ENCODE measurements at regions not wholly inside any gene's neighbourhood (a gene's known extent, or its start where the extent isn't known, plus 50 kb on each side); places are given as distances from the start of the nearest gene placed in this dataset.

- DNase-seq (ENCODE audit: low read depth), result no peak
- no peak for TF ChIP-seq CTCF (conservative IDR thresholded peaks at IDR 0.05; ENCODE audit: low read depth, low read length)
- H3K4me3 ChIP-seq (ENCODE audit: low read depth, low read length), result no peak overlapping the region
Observed at GRCh38 chr1:30414086-30414850, 309.1 kb downstream of the MATN1 start.

- H3K4me3 ChIP-seq (ENCODE audit: low read depth, low read length), result no peak overlapping the region
- no peak for DNase-seq (ENCODE audit: low read depth)
- no peak for TF ChIP-seq CTCF (conservative IDR thresholded peaks at IDR 0.05; ENCODE audit: low read depth, low read length)
Observed at GRCh38 chr1:30413606-30414005, 309.8 kb downstream of the MATN1 start.

GRCh38 chr1:30413111-30413440, 310.3 kb downstream of the MATN1 start:
- DNase-seq (ENCODE audit: low read depth), result no peak
- no peak overlapping the region for H3K4me3 ChIP-seq (ENCODE audit: low read depth, low read length)
- TF ChIP-seq CTCF (conservative IDR thresholded peaks at IDR 0.05; ENCODE audit: low read depth, low read length), result no peak

GRCh38 chr1:30412241-30413110, 310.9 kb downstream of the MATN1 start:
- H3K4me3 ChIP-seq (ENCODE audit: low read depth, low read length), result no peak overlapping the region
- DNase-seq (ENCODE audit: low read depth), result no peak
- TF ChIP-seq CTCF (conservative IDR thresholded peaks at IDR 0.05; ENCODE audit: low read depth, low read length), result no peak

GRCh38 chr1:30411206-30411605, 312.2 kb downstream of the MATN1 start:
- TF ChIP-seq CTCF (conservative IDR thresholded peaks at IDR 0.05; ENCODE audit: low read depth, low read length), result no peak
- no peak for DNase-seq (ENCODE audit: low read depth)
- no peak overlapping the region for H3K4me3 ChIP-seq (ENCODE audit: low read depth, low read length)

GRCh38 chr1:30410153-30410851, 313.1 kb downstream of the MATN1 start:
- no peak for TF ChIP-seq CTCF (conservative IDR thresholded peaks at IDR 0.05; ENCODE audit: low read depth, low read length)
- no peak overlapping the region for H3K4me3 ChIP-seq (ENCODE audit: low read depth, low read length)
- DNase-seq (ENCODE audit: low read depth), result no peak

Measured in epithelial cell of proximal tubule (primary cell).